HUES64 (cell line): ENCODE measurements at regions not wholly inside any gene's neighbourhood (a gene's known extent, or its start where the extent isn't known, plus 50 kb on each side); places are given as distances from the start of the nearest gene placed in this dataset.

Source experiments
- H3K27ac ChIP-seq: 2 replicates; pipeline ENCODE4 v1.7.0; 2013; ENCODE audit warnings: low read depth, low read length, inconsistent platforms
- H3K27me3 ChIP-seq: 2 replicates; pipeline ENCODE4 v1.6.1; 2013; ENCODE audit warnings: mild to moderate bottlenecking, low read length; ENCODE audit not compliant: insufficient read depth
- H3K36me3 ChIP-seq: 2 replicates; pipeline ENCODE4 v1.6.1; 2013; ENCODE audit warnings: mild to moderate bottlenecking, low read length; ENCODE audit not compliant: insufficient read depth
- H3K4me1 ChIP-seq: 2 replicates; pipeline ENCODE4 v1.6.1; 2013; ENCODE audit warnings: mild to moderate bottlenecking, low read length, moderate library complexity; ENCODE audit not compliant: insufficient read depth
- H3K4me3 ChIP-seq: 2 replicates; pipeline ENCODE4 v1.5.1; 2013; ENCODE audit warnings: mild to moderate bottlenecking, low read length, moderate library complexity
- H3K9ac ChIP-seq: 2 replicates; pipeline ENCODE4 v1.6.1; 2013; ENCODE audit warnings: mild to moderate bottlenecking, low read depth, low read length
- H3K9me3 ChIP-seq: 2 replicates; pipeline ENCODE4 v1.6.1; 2013; ENCODE audit warnings: low read depth, low read length; ENCODE audit not compliant: insufficient read depth
- WGBS: fragments of 150-250, 120-280 bp; methylation state at CpG from one replicate; pipeline ENCODE4 v1.1.7; 2013; ENCODE audit warnings: missing lambda C conversion rate; 5-methylcytosine and 5-hydroxymethylcytosine counted together

DNA sequence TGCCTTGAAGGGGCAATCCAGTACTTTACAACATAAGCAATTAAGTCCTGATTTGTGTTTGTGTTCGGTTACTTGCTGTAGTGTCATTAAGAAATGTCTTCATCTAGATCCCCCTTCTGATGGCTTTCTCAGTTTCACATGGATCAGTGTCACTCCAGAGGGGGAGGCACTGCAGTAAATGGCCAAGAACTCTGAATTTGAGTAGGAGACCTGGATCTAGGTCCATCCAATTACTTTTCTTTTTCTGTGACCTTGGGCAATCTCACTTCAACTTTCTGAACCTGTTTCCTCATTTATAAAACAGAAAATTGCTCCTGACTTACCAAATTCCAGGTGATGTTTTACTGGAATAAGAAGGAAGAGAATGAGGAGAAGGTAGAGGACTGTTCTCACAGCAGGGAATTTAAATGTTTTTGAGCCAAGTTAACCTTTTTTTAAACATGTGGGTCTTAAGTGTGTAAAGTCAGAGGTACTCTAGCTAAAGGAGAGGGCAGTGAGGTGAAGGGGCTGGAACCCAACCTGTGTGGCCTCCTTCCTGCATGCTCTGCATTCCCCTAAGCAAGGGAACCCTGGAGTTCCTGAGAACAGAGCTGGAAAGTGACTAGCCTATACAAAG lies 285.5 kb downstream of the HACE1 start:
- peaks cover 16% of the 10 kb centered on the region; the same call in 1 of the 2 replicates for H3K4me1 ChIP-seq
- no peak overlapping the region for H3K9ac ChIP-seq
- no peaks in the 10 kb centered on the region for H3K36me3 ChIP-seq
- no peaks in the 10 kb centered on the region for H3K27me3 ChIP-seq
- no peak overlapping the region for H3K4me3 ChIP-seq
- H3K9me3 ChIP-seq: no peaks in the 10 kb centered on the region
- H3K27ac ChIP-seq: no peak overlapping the region
- WGBS: 83% methylated on average over 1 of the region's 1 CpG

DNA sequence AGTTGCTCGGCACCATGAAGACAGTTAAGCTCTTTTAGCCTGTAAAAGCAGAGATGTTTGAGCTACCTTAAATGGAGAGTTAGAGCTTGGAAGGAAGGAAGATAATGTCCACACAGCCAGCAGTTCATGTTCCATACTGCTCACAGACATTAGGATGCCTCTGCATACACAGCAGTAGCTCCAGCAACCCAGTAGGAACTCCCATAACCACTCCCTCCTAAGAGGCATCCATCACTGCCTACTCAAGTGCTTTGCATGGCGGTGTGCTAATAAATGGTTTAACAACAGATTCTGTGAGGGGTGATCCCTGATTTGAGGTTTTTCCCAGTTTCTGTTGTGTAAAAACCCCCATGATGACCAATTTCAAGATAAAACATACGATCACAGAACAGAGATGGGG lies 286.4 kb downstream of the HACE1 start:
- Histone ChIP-seq H3K4me3 (no peak overlapping the region), H3K9ac (no peak overlapping the region), H3K27me3 (no peaks in the 10 kb centered on the region), H3K27ac (no peak overlapping the region), H3K9me3 (no peaks in the 10 kb centered on the region), H3K4me1 (peaks cover 16% of the 10 kb centered on the region; the same call in 1 of the 2 replicates), H3K36me3 (no peaks in the 10 kb centered on the region)
- 98% methylated on average over 3 of the region's 3 CpGs for WGBS

DNA sequence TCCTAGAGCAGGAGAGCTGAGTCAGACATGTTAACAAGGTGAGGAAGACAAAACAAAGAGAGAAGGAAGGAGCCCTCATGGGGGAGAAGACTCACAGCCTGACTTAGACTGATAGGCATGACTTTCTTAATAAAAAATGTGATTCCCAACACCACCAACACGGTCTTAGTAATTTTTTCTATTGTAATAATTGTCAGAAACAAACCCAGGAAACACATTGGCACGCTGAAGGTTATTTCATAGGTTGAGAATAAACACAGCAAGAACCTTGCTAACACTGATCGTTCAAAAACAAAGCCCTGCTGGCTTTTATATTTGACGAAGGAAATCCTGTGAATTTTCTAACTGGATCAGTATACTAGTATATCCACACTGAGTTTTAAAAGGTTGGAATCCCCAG lies 286.8 kb downstream of the HACE1 start:
- WGBS: 87% methylated on average over 3 of the region's 4 CpGs

GRCh38 chr6:104566411-104566810 lies 293.3 kb downstream of the HACE1 start:
- Histone ChIP-seq H3K4me1 (no peaks in the 10 kb centered on the region), H3K4me3 (no peak overlapping the region), H3K9me3 (no peaks in the 10 kb centered on the region), H3K36me3 (no peaks in the 10 kb centered on the region), H3K27ac (no peak overlapping the region), H3K27me3 (no peaks in the 10 kb centered on the region), H3K9ac (no peak overlapping the region)
- 94% methylated on average over 3 of the region's 3 CpGs for WGBS

More for the DNA sequence above, 286.8 kb downstream of the HACE1 start:
- Histone ChIP-seq H3K36me3 (no peaks in the 10 kb centered on the region), H3K9me3 (no peaks in the 10 kb centered on the region), H3K27ac (no peak overlapping the region), H3K27me3 (no peaks in the 10 kb centered on the region), H3K9ac (no peak overlapping the region), H3K4me3 (no peak overlapping the region), H3K4me1 (peaks cover 16% of the 10 kb centered on the region; the same call in 1 of the 2 replicates)

DNA sequence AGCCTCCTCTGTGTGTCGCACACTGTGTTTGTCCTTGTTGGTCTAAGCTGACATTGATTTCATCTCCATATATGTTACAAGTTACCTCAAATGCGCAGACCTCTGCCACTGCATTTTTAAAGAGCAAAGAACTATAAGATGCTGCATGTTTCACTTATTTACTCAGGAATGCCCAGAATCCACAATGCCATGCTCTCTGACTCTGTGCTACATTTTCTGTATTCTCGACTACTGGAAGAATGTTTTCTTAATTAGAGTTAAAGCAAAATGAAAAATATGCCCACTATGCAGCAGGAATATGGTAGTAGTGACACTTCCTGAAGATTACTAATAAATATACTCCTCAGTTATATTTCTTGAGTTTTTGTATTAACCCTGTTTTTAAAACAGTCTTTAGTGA lies 296.4 kb downstream of the HACE1 start:
- Histone ChIP-seq H3K36me3 (no peaks in the 10 kb centered on the region), H3K4me3 (no peak overlapping the region), H3K27ac (no peak overlapping the region), H3K9me3 (no peaks in the 10 kb centered on the region), H3K27me3 (no peaks in the 10 kb centered on the region), H3K4me1 (no peaks in the 10 kb centered on the region), H3K9ac (no peak overlapping the region)
- WGBS: 97% methylated on average over 3 of the region's 3 CpGs

DNA sequence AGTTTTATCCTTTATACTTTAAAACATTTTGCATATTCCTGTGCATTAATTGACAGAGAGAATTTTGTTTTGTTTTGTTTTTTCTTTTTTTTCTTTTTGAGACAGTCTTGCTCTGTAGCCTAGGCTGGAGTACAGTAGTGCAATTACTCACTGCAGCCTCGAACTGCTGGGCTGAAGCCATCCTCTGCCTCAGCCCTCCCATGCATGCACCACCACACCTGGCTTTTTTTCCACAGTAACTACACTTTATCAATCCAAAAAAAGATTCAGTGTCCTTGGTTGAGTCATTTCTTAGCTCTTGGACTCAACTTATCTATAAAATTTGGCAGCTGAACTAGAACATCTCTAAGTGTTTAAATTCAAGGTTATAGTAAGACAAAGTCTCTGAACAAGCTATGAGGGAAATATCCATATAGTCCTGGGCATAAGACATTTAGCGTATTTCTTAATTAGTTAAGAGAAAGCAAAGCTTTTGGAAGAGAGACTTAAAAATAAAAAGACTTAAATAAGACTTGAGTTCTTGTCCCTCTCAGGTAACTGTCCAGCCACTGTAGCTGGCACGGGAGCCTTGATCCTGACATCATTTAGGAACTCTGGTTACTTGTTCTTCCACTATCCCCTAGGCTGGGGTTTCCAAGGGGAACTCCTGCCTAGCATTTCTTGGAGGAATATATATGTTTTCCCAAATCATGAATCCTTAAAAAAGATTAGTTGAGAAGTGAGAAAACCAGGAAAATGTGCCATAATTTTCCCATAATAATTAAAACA lies 300.1 kb downstream of the HACE1 start:
- no peak overlapping the region for H3K9ac ChIP-seq
- no peaks in the 10 kb centered on the region for H3K9me3 ChIP-seq
- no peak overlapping the region for H3K27ac ChIP-seq
- no peaks in the 10 kb centered on the region for H3K27me3 ChIP-seq
- H3K4me1 ChIP-seq: no peaks in the 10 kb centered on the region
- no peaks in the 10 kb centered on the region for H3K36me3 ChIP-seq
- whole genome bisulfite sequencing: 92% methylated on average over 3 of the region's 3 CpGs
- no peak overlapping the region for H3K4me3 ChIP-seq

DNA sequence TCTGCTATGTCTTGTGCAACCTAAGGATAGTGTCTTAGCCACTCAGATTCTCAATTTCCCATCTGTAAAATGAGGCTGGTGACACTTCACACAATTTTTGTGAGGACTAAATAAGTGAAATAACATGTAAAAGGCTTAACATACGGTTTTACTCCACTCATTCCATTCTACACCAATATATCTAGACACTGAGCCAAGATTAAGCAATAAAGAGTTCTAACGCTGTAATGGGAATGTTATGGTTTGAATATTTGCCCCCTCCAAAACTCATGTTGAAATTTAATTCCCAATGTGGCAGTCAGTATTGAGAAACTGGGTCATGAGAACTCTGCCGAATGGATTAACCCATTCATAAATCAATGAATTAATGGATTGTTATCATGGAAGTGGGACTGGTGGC lies 301.0 kb downstream of the HACE1 start:
- no peaks in the 10 kb centered on the region for H3K36me3 ChIP-seq
- H3K4me1 ChIP-seq: no peaks in the 10 kb centered on the region
- no peaks in the 10 kb centered on the region for H3K27me3 ChIP-seq
- WGBS: 93% methylated on average over 2 of the region's 3 CpGs
- no peaks in the 10 kb centered on the region for H3K9me3 ChIP-seq
- H3K4me3 ChIP-seq: no peak overlapping the region
- no peak overlapping the region for H3K9ac ChIP-seq
- no peak overlapping the region for H3K27ac ChIP-seq

DNA sequence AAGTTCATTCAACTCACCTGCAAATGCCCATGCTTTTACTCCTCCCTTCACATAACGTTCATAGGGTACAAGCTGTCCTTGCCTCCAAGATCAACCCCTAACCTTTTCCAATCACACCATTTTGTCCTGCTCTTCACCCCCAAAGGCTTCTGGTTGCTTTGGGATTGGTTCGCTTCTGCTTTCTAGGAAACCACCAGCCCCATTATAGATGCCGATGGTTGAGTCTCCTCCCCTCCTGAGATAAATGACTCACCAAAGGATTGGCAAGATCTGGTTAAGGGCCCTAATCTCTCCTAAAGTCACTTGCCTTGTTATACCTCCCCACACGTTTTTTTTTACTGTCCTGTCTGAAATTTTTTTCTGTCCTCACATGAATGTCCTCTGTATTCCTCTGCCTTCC lies 311.4 kb downstream of the HACE1 start:
- H3K4me1 ChIP-seq: no peaks in the 10 kb centered on the region
- H3K36me3 ChIP-seq: no peaks in the 10 kb centered on the region
- WGBS: 78% methylated on average over 4 of the region's 4 CpGs
- H3K27ac ChIP-seq: no peak overlapping the region
- H3K4me3 ChIP-seq: no peak overlapping the region
- H3K27me3 ChIP-seq: no peaks in the 10 kb centered on the region
- H3K9me3 ChIP-seq: no peaks in the 10 kb centered on the region
- no peak overlapping the region for H3K9ac ChIP-seq

GRCh38 chr6:104541411-104541810 lies 318.3 kb downstream of the HACE1 start:
- Histone ChIP-seq H3K27ac (no peak overlapping the region), H3K9ac (no peak overlapping the region), H3K36me3 (no peaks in the 10 kb centered on the region), H3K27me3 (no peaks in the 10 kb centered on the region), H3K4me3 (no peak overlapping the region), H3K9me3 (no peaks in the 10 kb centered on the region), H3K4me1 (no peaks in the 10 kb centered on the region)
- WGBS: 89% methylated on average over 1 of the region's 1 CpG

DNA sequence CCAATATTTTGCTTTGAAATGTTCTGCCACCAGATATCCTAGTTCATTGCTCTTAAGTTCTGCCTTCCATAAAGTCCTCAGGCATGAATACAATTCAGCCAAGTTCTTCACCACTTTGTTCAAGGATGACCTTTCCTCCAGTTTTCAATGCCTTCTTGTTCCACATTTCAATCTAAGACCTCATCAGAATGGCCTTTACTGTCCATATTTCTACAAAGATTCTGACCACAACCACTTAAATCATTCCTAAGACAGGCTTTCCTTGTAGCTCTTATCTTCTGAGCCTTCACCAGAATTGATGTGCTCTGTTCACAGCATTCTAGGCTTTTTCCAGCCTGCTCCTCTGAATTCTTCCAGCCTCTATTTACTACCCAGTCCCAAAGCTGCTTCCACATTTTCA lies 319.0 kb downstream of the HACE1 start:
- no peaks in the 10 kb centered on the region for H3K27me3 ChIP-seq
- H3K9ac ChIP-seq: no peak overlapping the region
- no peak overlapping the region for H3K27ac ChIP-seq
- H3K9me3 ChIP-seq: no peaks in the 10 kb centered on the region
- H3K4me1 ChIP-seq: no peaks in the 10 kb centered on the region
- no peak overlapping the region for H3K4me3 ChIP-seq
- no peaks in the 10 kb centered on the region for H3K36me3 ChIP-seq

- no peak overlapping the region for H3K4me3 ChIP-seq
- no peaks in the 10 kb centered on the region for H3K4me1 ChIP-seq
- H3K27me3 ChIP-seq: no peaks in the 10 kb centered on the region
- H3K9me3 ChIP-seq: no peaks in the 10 kb centered on the region
- H3K27ac ChIP-seq: no peak overlapping the region
- H3K9ac ChIP-seq: no peak overlapping the region
- no peaks in the 10 kb centered on the region for H3K36me3 ChIP-seq
Measured at GRCh38 chr6:104539173-104539572, 320.5 kb downstream of the HACE1 start.
